ENCODE measurements at regions not wholly inside any gene's neighbourhood (a gene's known extent, or its start where the extent isn't known, plus 50 kb on each side); places are given as distances from the start of the nearest gene placed in this dataset.
A peak's percentile ranks its signal among the peaks of the same experiment; 100 is the strongest.

DNA sequence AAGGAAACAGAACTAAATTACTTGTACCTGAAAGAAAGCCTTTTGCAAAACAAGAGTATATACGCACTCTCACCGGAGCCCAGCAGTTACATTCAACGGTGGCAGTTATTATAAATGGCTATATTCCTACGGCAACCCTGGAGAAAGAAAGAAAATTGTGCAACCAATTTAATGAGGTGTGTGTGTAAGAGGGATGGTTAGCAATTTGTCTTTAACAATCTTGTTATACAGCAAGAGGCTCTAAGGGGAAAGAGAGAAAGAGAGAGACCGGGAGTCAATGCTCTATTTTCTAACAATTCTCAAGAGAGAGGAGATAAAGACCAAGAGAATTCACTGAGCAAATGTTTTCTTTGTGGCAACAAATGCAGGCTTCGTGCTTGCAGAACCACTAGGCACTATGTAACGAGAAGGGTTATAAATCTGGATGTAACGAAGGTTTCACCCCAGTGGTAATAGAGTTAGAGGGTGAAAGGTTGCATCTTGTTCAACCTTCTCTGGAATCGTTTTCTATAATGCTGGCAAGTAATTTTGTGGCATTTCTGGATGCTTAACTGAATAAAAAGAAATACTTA is 359.1 kb upstream of the SPRED2 start:
- no peaks in the 10 kb centered on the region for H3K27me3 Mint-ChIP-seq (ENCODE audit: low read depth)
- CTCF ChIA-PET = no interaction called here
- no peak for DNase-seq (ENCODE audit: low spot score)
- H3K36me3 Mint-ChIP-seq = no peaks in the 10 kb centered on the region
- no peak for ATAC-seq
- H3K9me3 Mint-ChIP-seq = no peaks in the 10 kb centered on the region
- TF ChIP-seq ELF4 (CRISPR knock-in tag; IDR thresholded peaks at IDR 0.05; ENCODE audit: low read depth) (no peak), ZNF232 (CRISPR knock-in tag; IDR thresholded peaks at IDR 0.05) (no peak), SMAD4 (CRISPR knock-in tag; IDR thresholded peaks at IDR 0.05) (no peak), NFYB (CRISPR knock-in tag; conservative IDR thresholded peaks at IDR 0.05; ENCODE audit: low read depth) (no peak), SOX15 (CRISPR knock-in tag; IDR thresholded peaks at IDR 0.05) (no peak), NFATC4 (CRISPR knock-in tag; IDR thresholded peaks at IDR 0.05) (no peak), ESRRA (CRISPR knock-in tag; IDR thresholded peaks at IDR 0.05; ENCODE audit: borderline replicate concordance) (no peak), ZNF219 (CRISPR knock-in tag; IDR thresholded peaks at IDR 0.05; ENCODE audit: borderline replicate concordance) (no peak), KAT7 (CRISPR knock-in tag; IDR thresholded peaks at IDR 0.05; ENCODE audit: borderline replicate concordance) (no peak)
- TF ChIP-seq, protein P1, sequence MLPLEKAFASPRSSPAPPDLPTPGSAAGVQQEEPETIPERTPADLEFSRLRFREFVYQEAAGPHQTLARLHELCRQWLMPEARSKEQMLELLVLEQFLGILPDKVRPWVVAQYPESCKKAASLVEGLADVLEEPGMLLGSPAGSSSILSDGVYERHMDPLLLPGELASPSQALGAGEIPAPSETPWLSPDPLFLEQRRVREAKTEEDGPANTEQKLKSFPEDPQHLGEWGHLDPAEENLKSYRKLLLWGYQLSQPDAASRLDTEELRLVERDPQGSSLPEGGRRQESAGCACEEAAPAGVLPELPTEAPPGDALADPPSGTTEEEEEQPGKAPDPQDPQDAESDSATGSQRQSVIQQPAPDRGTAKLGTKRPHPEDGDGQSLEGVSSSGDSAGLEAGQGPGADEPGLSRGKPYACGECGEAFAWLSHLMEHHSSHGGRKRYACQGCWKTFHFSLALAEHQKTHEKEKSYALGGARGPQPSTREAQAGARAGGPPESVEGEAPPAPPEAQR (CRISPR knock-in tag; IDR thresholded peaks at IDR 0.05) = no peak
- TF ChIP-seq, protein P2, sequence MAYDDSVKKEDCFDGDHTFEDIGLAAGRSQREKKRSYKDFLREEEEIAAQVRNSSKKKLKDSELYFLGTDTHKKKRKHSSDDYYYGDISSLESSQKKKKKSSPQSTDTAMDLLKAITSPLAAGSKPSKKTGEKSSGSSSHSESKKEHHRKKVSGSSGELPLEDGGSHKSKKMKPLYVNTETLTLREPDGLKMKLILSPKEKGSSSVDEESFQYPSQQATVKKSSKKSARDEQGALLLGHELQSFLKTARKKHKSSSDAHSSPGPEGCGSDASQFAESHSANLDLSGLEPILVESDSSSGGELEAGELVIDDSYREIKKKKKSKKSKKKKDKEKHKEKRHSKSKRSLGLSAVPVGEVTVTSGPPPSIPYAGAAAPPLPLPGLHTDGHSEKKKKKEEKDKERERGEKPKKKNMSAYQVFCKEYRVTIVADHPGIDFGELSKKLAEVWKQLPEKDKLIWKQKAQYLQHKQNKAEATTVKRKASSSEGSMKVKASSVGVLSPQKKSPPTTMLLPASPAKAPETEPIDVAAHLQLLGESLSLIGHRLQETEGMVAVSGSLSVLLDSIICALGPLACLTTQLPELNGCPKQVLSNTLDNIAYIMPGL (CRISPR knock-in tag; IDR thresholded peaks at IDR 0.05) = no peak
- TF ChIP-seq, protein P3, sequence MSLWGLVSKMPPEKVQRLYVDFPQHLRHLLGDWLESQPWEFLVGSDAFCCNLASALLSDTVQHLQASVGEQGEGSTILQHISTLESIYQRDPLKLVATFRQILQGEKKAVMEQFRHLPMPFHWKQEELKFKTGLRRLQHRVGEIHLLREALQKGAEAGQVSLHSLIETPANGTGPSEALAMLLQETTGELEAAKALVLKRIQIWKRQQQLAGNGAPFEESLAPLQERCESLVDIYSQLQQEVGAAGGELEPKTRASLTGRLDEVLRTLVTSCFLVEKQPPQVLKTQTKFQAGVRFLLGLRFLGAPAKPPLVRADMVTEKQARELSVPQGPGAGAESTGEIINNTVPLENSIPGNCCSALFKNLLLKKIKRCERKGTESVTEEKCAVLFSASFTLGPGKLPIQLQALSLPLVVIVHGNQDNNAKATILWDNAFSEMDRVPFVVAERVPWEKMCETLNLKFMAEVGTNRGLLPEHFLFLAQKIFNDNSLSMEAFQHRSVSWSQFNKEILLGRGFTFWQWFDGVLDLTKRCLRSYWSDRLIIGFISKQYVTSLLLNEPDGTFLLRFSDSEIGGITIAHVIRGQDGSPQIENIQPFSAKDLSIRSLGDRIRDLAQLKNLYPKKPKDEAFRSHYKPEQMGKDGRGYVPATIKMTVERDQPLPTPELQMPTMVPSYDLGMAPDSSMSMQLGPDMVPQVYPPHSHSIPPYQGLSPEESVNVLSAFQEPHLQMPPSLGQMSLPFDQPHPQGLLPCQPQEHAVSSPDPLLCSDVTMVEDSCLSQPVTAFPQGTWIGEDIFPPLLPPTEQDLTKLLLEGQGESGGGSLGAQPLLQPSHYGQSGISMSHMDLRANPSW (CRISPR knock-in tag; conservative IDR thresholded peaks at IDR 0.05; ENCODE audit: low read depth) = no peak
- H3K27ac Mint-ChIP-seq = no peak overlapping the region
- POLR2A ChIA-PET = no interaction called here
- H3K4me3 Mint-ChIP-seq = no peak overlapping the region
- H3K4me1 Mint-ChIP-seq = peaks cover 8% of the 10 kb centered on the region; the same call in 1 of the 2 replicates

DNA sequence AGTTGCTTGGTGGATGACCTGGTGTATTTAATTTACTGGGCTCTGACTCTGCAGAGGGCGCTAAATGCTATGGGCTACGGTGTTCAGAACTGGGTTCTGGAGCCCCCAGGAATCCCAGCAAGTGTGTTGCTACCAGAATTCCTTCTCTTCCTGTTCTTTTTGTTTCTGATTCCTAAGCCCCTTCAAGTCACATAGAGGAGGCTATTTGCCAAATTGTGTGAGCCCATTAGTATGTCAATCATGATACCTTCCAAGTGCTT is 358.2 kb upstream of the SPRED2 start:
- peak; percentile 21 for DNase-seq (ENCODE audit: low spot score)
- no peak overlapping the region for H3K4me3 Mint-ChIP-seq
- H3K27me3 Mint-ChIP-seq (ENCODE audit: low read depth) = no peaks in the 10 kb centered on the region
- H3K27ac Mint-ChIP-seq = no peak overlapping the region
- no peaks in the 10 kb centered on the region for H3K36me3 Mint-ChIP-seq
- peaks cover 8% of the 10 kb centered on the region; the same call in 1 of the 2 replicates for H3K4me1 Mint-ChIP-seq
- ChIA-PET CTCF (no interaction called here), POLR2A (interaction anchor here (0.9 kb wide), 1 partner anchor 11 kb away, joined by 4 read pairs; no protein-coding TSS in a partner anchor)
- peak; percentile 85 for ATAC-seq
- no peaks in the 10 kb centered on the region for H3K9me3 Mint-ChIP-seq
- no peak for TF ChIP-seq TEAD4 (CRISPR knock-in tag; IDR thresholded peaks at IDR 0.05)
- TF ChIP-seq ZNF423 (CRISPR knock-in tag; IDR thresholded peaks at IDR 0.05) = no peak
- no peak for TF ChIP-seq KAT7 (CRISPR knock-in tag; IDR thresholded peaks at IDR 0.05; ENCODE audit: borderline replicate concordance)
- TF ChIP-seq, protein P4, sequence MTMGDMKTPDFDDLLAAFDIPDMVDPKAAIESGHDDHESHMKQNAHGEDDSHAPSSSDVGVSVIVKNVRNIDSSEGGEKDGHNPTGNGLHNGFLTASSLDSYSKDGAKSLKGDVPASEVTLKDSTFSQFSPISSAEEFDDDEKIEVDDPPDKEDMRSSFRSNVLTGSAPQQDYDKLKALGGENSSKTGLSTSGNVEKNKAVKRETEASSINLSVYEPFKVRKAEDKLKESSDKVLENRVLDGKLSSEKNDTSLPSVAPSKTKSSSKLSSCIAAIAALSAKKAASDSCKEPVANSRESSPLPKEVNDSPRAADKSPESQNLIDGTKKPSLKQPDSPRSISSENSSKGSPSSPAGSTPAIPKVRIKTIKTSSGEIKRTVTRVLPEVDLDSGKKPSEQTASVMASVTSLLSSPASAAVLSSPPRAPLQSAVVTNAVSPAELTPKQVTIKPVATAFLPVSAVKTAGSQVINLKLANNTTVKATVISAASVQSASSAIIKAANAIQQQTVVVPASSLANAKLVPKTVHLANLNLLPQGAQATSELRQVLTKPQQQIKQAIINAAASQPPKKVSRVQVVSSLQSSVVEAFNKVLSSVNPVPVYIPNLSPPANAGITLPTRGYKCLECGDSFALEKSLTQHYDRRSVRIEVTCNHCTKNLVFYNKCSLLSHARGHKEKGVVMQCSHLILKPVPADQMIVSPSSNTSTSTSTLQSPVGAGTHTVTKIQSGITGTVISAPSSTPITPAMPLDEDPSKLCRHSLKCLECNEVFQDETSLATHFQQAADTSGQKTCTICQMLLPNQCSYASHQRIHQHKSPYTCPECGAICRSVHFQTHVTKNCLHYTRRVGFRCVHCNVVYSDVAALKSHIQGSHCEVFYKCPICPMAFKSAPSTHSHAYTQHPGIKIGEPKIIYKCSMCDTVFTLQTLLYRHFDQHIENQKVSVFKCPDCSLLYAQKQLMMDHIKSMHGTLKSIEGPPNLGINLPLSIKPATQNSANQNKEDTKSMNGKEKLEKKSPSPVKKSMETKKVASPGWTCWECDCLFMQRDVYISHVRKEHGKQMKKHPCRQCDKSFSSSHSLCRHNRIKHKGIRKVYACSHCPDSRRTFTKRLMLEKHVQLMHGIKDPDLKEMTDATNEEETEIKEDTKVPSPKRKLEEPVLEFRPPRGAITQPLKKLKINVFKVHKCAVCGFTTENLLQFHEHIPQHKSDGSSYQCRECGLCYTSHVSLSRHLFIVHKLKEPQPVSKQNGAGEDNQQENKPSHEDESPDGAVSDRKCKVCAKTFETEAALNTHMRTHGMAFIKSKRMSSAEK (CRISPR knock-in tag; IDR thresholded peaks at IDR 0.05; ENCODE audit: borderline replicate concordance) = no peak
- TF ChIP-seq, protein P5, sequence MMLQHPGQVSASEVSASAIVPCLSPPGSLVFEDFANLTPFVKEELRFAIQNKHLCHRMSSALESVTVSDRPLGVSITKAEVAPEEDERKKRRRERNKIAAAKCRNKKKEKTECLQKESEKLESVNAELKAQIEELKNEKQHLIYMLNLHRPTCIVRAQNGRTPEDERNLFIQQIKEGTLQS (CRISPR knock-in tag; conservative IDR thresholded peaks at IDR 0.05) = no peak
- TF ChIP-seq, protein P6, sequence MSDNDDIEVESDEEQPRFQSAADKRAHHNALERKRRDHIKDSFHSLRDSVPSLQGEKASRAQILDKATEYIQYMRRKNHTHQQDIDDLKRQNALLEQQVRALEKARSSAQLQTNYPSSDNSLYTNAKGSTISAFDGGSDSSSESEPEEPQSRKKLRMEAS (CRISPR knock-in tag; IDR thresholded peaks at IDR 0.05) = no peak
- TF ChIP-seq, protein P7, sequence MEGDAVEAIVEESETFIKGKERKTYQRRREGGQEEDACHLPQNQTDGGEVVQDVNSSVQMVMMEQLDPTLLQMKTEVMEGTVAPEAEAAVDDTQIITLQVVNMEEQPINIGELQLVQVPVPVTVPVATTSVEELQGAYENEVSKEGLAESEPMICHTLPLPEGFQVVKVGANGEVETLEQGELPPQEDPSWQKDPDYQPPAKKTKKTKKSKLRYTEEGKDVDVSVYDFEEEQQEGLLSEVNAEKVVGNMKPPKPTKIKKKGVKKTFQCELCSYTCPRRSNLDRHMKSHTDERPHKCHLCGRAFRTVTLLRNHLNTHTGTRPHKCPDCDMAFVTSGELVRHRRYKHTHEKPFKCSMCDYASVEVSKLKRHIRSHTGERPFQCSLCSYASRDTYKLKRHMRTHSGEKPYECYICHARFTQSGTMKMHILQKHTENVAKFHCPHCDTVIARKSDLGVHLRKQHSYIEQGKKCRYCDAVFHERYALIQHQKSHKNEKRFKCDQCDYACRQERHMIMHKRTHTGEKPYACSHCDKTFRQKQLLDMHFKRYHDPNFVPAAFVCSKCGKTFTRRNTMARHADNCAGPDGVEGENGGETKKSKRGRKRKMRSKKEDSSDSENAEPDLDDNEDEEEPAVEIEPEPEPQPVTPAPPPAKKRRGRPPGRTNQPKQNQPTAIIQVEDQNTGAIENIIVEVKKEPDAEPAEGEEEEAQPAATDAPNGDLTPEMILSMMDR (IDR thresholded peaks at IDR 0.05) = no peak
- TF ChIP-seq, protein P8, sequence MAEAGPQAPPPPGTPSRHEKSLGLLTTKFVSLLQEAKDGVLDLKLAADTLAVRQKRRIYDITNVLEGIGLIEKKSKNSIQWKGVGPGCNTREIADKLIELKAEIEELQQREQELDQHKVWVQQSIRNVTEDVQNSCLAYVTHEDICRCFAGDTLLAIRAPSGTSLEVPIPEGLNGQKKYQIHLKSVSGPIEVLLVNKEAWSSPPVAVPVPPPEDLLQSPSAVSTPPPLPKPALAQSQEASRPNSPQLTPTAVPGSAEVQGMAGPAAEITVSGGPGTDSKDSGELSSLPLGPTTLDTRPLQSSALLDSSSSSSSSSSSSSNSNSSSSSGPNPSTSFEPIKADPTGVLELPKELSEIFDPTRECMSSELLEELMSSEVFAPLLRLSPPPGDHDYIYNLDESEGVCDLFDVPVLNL (CRISPR knock-in tag; IDR thresholded peaks at IDR 0.05; ENCODE audit: borderline replicate concordance, low read depth) = no peak
- no peak for TF ChIP-seq ZBTB21 (CRISPR knock-in tag; IDR thresholded peaks at IDR 0.05; ENCODE audit: borderline replicate concordance)
- no peak for TF ChIP-seq RELA (CRISPR knock-in tag; IDR thresholded peaks at IDR 0.05; ENCODE audit: borderline replicate concordance)

Data from WTC11 (cell line).